BLaER1 (cell line): ENCODE measurements at regions not wholly inside any gene's neighbourhood (a gene's known extent, or its start where the extent isn't known, plus 50 kb on each side); places are given as distances from the start of the nearest gene placed in this dataset.

Experiments used
- H3K27ac ChIP-seq: shearing (Covaris generic); formaldehyde crosslinking; 2 replicates; pipeline ENCODE4 v1.8.1; 2022
- H3K27me3 ChIP-seq: shearing (Covaris generic); formaldehyde crosslinking; 2 replicates; pipeline ENCODE4 v1.8.1; 2022
- H3K36me3 ChIP-seq: shearing (Covaris generic); formaldehyde crosslinking; 2 replicates; pipeline ENCODE4 v1.8.1; 2022
- H3K4me1 ChIP-seq: shearing (Covaris generic); formaldehyde crosslinking; 2 replicates; pipeline ENCODE4 v1.8.1; 2022
- H3K4me2 ChIP-seq: shearing (Covaris generic); formaldehyde crosslinking; 2 replicates; pipeline ENCODE4 v1.8.1; 2022
- H3K4me3 ChIP-seq: shearing (Covaris generic); formaldehyde crosslinking; 2 replicates; pipeline ENCODE4 v1.8.1; 2022
- H3K9ac ChIP-seq: shearing (Covaris generic); formaldehyde crosslinking; 2 replicates; pipeline ENCODE4 v1.8.1; 2022
- H3K9me3 ChIP-seq: shearing (Covaris generic); formaldehyde crosslinking; 2 replicates; pipeline ENCODE4 v1.8.1; 2022
- H4K20me1 ChIP-seq: shearing (Covaris generic); formaldehyde crosslinking; 2 replicates; pipeline ENCODE4 v1.8.1; 2022
- Cebpa-rat ChIP-seq: shearing (Covaris generic); IDR thresholded peaks from 2 replicates; pipeline ENCODE4 v1.8.1; 2022

GRCh38 chr13:37326334-37326733 lies 220.9 kb upstream of the CSNK1A1L start:
- no peak overlapping the region for H3K27ac ChIP-seq
- H3K4me1 ChIP-seq, result no peaks in the 10 kb centered on the region
- no peaks in the 10 kb centered on the region for H4K20me1 ChIP-seq
- H3K36me3 ChIP-seq, result no peaks in the 10 kb centered on the region
- H3K4me2 ChIP-seq, result no peak overlapping the region
- no peaks in the 10 kb centered on the region for H3K27me3 ChIP-seq
- no peak for TF ChIP-seq Cebpa-rat
- peaks cover 4% of the 10 kb centered on the region; the same call in 1 of the 2 replicates for H3K9me3 ChIP-seq
- no peak overlapping the region for H3K9ac ChIP-seq
- no peak overlapping the region for H3K4me3 ChIP-seq

GRCh38 chr13:37319031-37319443 lies 213.6 kb upstream of the CSNK1A1L start:
- Histone ChIP-seq H3K27me3 (no peaks in the 10 kb centered on the region), H3K9me3 (peaks cover 12% of the 10 kb centered on the region; the same call in 1 of the 2 replicates)
- TF ChIP-seq Cebpa-rat, result no peak

GRCh38 chr13:37316935-37317334 lies 211.5 kb upstream of the CSNK1A1L start:
- Histone ChIP-seq H3K9ac (no peak overlapping the region), H3K27me3 (no peaks in the 10 kb centered on the region), H4K20me1 (no peaks in the 10 kb centered on the region), H3K36me3 (no peaks in the 10 kb centered on the region), H3K9me3 (peaks cover 12% of the 10 kb centered on the region; the same call in 1 of the 2 replicates), H3K4me3 (no peak overlapping the region), H3K27ac (no peak overlapping the region), H3K4me1 (no peaks in the 10 kb centered on the region), H3K4me2 (no peak overlapping the region)
- no peak for TF ChIP-seq Cebpa-rat

More at GRCh38 chr13:37319031-37319443, 213.6 kb upstream of the CSNK1A1L start:
- H3K36me3 ChIP-seq, result no peaks in the 10 kb centered on the region
- no peaks in the 10 kb centered on the region for H3K4me1 ChIP-seq
- no peaks in the 10 kb centered on the region for H4K20me1 ChIP-seq
- H3K4me3 ChIP-seq, result no peak overlapping the region
- no peak overlapping the region for H3K4me2 ChIP-seq
- H3K9ac ChIP-seq, result no peak overlapping the region
- H3K27ac ChIP-seq, result no peak overlapping the region

- no peaks in the 10 kb centered on the region for H3K4me1 ChIP-seq
- no peaks in the 10 kb centered on the region for H3K27me3 ChIP-seq
- H3K9ac ChIP-seq, result no peak overlapping the region
- no peaks in the 10 kb centered on the region for H3K36me3 ChIP-seq
- H3K4me2 ChIP-seq, result no peak overlapping the region
- no peaks in the 10 kb centered on the region for H4K20me1 ChIP-seq
- no peak for TF ChIP-seq Cebpa-rat
- no peak overlapping the region for H3K27ac ChIP-seq
- peaks cover 12% of the 10 kb centered on the region; the same call in 1 of the 2 replicates for H3K9me3 ChIP-seq
- no peak overlapping the region for H3K4me3 ChIP-seq
Measured at GRCh38 chr13:37313372-37313771, 207.9 kb upstream of the CSNK1A1L start.

GRCh38 chr13:37306778-37307544 lies 201.5 kb upstream of the CSNK1A1L start:
- Histone ChIP-seq H3K4me3 (no peak overlapping the region), H3K9me3 (no peaks in the 10 kb centered on the region), H4K20me1 (no peaks in the 10 kb centered on the region), H3K27me3 (no peaks in the 10 kb centered on the region), H3K4me1 (no peaks in the 10 kb centered on the region), H3K9ac (no peak overlapping the region), H3K36me3 (no peaks in the 10 kb centered on the region), H3K27ac (no peak overlapping the region), H3K4me2 (no peak overlapping the region)
- no peak for TF ChIP-seq Cebpa-rat

- Histone ChIP-seq H4K20me1 (no peaks in the 10 kb centered on the region), H3K9me3 (no peaks in the 10 kb centered on the region), H3K27me3 (no peaks in the 10 kb centered on the region), H3K4me2 (no peak overlapping the region), H3K4me1 (no peaks in the 10 kb centered on the region), H3K36me3 (no peaks in the 10 kb centered on the region), H3K4me3 (no peak overlapping the region), H3K27ac (no peak overlapping the region), H3K9ac (no peak overlapping the region)
- TF ChIP-seq Cebpa-rat, result no peak
Measured at GRCh38 chr13:37303606-37304005, 198.1 kb upstream of the CSNK1A1L start.

- Histone ChIP-seq H3K36me3 (no peaks in the 10 kb centered on the region), H4K20me1 (no peaks in the 10 kb centered on the region), H3K9me3 (no peaks in the 10 kb centered on the region), H3K9ac (no peak overlapping the region), H3K4me2 (no peak overlapping the region), H3K4me1 (no peaks in the 10 kb centered on the region), H3K27me3 (no peaks in the 10 kb centered on the region), H3K4me3 (no peak overlapping the region), H3K27ac (no peak overlapping the region)
- no peak for TF ChIP-seq Cebpa-rat
Measured at GRCh38 chr13:37302686-37303085, 197.2 kb upstream of the CSNK1A1L start.

GRCh38 chr13:37295573-37295972 lies 190.1 kb upstream of the CSNK1A1L start:
- Histone ChIP-seq H3K36me3 (no peaks in the 10 kb centered on the region), H3K9ac (no peak overlapping the region), H4K20me1 (no peaks in the 10 kb centered on the region), H3K27me3 (no peaks in the 10 kb centered on the region), H3K27ac (no peak overlapping the region), H3K4me1 (no peaks in the 10 kb centered on the region), H3K4me3 (no peak overlapping the region), H3K9me3 (no peaks in the 10 kb centered on the region), H3K4me2 (no peak overlapping the region)
- no peak for TF ChIP-seq Cebpa-rat

GRCh38 chr13:37295071-37295470 lies 189.6 kb upstream of the CSNK1A1L start:
- H3K27me3 ChIP-seq, result no peaks in the 10 kb centered on the region
- TF ChIP-seq Cebpa-rat, result no peak
- H3K36me3 ChIP-seq, result no peaks in the 10 kb centered on the region
- no peak overlapping the region for H3K4me3 ChIP-seq
- no peaks in the 10 kb centered on the region for H3K9me3 ChIP-seq
- H3K4me1 ChIP-seq, result no peaks in the 10 kb centered on the region
- no peak overlapping the region for H3K4me2 ChIP-seq
- no peak overlapping the region for H3K9ac ChIP-seq
- H4K20me1 ChIP-seq, result no peaks in the 10 kb centered on the region
- no peak overlapping the region for H3K27ac ChIP-seq

- TF ChIP-seq Cebpa-rat, result no peak
- H3K4me3 ChIP-seq, result no peak overlapping the region
Measured at GRCh38 chr13:37294472-37294871, 189.0 kb upstream of the CSNK1A1L start.

More at GRCh38 chr13:37294472-37294871, 189.0 kb upstream of the CSNK1A1L start:
- Histone ChIP-seq H3K4me1 (no peaks in the 10 kb centered on the region), H4K20me1 (no peaks in the 10 kb centered on the region), H3K4me2 (no peak overlapping the region), H3K27ac (no peak overlapping the region), H3K36me3 (no peaks in the 10 kb centered on the region), H3K27me3 (no peaks in the 10 kb centered on the region), H3K9me3 (no peaks in the 10 kb centered on the region), H3K9ac (no peak overlapping the region)
